ENCODE measurements at regions not wholly inside any gene's neighbourhood (a gene's known extent, or its start where the extent isn't known, plus 50 kb on each side); places are given as distances from the start of the nearest gene placed in this dataset.

GRCh38 chr6:170043881-170044790, 246.7 kb downstream of the DLL1 start:
- Histone ChIP-seq H3K36me3 (no peaks in the 10 kb centered on the region), H3K27me3 (no peaks in the 10 kb centered on the region), H3K27ac (no peak overlapping the region), H3K4me3 (no peak overlapping the region), H3K9me3 (no peaks in the 10 kb centered on the region), H3K4me1 (no peaks in the 10 kb centered on the region)
- no peak for DNase-seq
- intact Hi-C loops (cut with DNase I; ENCODE audit: low total_unique reads) = no loop called here
- TF ChIP-seq CTCF (IDR thresholded peaks at IDR 0.05) = no peak
- TF ChIP-seq POLR2A (IDR thresholded peaks at IDR 0.05) = no peak

GRCh38 chr6:170043150-170043819, 247.6 kb downstream of the DLL1 start:
- H3K4me3 ChIP-seq = no peak overlapping the region
- intact Hi-C loops (cut with DNase I; ENCODE audit: low total_unique reads) = no loop called here
- H3K9me3 ChIP-seq = no peaks in the 10 kb centered on the region
- H3K27ac ChIP-seq = no peak overlapping the region
- TF ChIP-seq POLR2A (IDR thresholded peaks at IDR 0.05) = no peak
- no peak for TF ChIP-seq CTCF (IDR thresholded peaks at IDR 0.05)
- H3K4me1 ChIP-seq = no peaks in the 10 kb centered on the region
- no peaks in the 10 kb centered on the region for H3K36me3 ChIP-seq
- DNase-seq = no peak
- no peaks in the 10 kb centered on the region for H3K27me3 ChIP-seq

- no peak overlapping the region for H3K27ac ChIP-seq
- no peak for DNase-seq
- no peaks in the 10 kb centered on the region for H3K9me3 ChIP-seq
These were observed 248.2 kb downstream of the DLL1 start for GRCh38 chr6:170042596-170043118.

GRCh38 chr6:170042123-170042522, 248.8 kb downstream of the DLL1 start:
- H3K27me3 ChIP-seq = no peaks in the 10 kb centered on the region
- H3K36me3 ChIP-seq = no peaks in the 10 kb centered on the region
- H3K4me1 ChIP-seq = no peaks in the 10 kb centered on the region
- TF ChIP-seq POLR2A (IDR thresholded peaks at IDR 0.05) (no peak), CTCF (IDR thresholded peaks at IDR 0.05) (no peak)
- intact Hi-C loops (cut with DNase I; ENCODE audit: low total_unique reads) = no loop called here
- no peak overlapping the region for H3K4me3 ChIP-seq
- DNase-seq = no peak
- H3K9me3 ChIP-seq = no peaks in the 10 kb centered on the region
- H3K27ac ChIP-seq = no peak overlapping the region

More at GRCh38 chr6:170042596-170043118, 248.2 kb downstream of the DLL1 start:
- H3K4me1 ChIP-seq = no peaks in the 10 kb centered on the region
- H3K4me3 ChIP-seq = no peak overlapping the region
- no peak for TF ChIP-seq CTCF (IDR thresholded peaks at IDR 0.05)
- H3K27me3 ChIP-seq = no peaks in the 10 kb centered on the region
- H3K36me3 ChIP-seq = no peaks in the 10 kb centered on the region
- intact Hi-C loops (cut with DNase I; ENCODE audit: low total_unique reads) = no loop called here

GRCh38 chr6:170041526-170041925, 249.4 kb downstream of the DLL1 start:
- no peak for TF ChIP-seq POLR2A (IDR thresholded peaks at IDR 0.05)
- no peak for TF ChIP-seq CTCF (IDR thresholded peaks at IDR 0.05)
- intact Hi-C loops (cut with DNase I; ENCODE audit: low total_unique reads) = no loop called here
- no peak for DNase-seq
- H3K27ac ChIP-seq = no peak overlapping the region
- H3K4me3 ChIP-seq = no peak overlapping the region
- no peaks in the 10 kb centered on the region for H3K27me3 ChIP-seq
- no peaks in the 10 kb centered on the region for H3K36me3 ChIP-seq
- no peaks in the 10 kb centered on the region for H3K4me1 ChIP-seq
- H3K9me3 ChIP-seq = no peaks in the 10 kb centered on the region
